Mesenchymal stem cell (in vitro differentiated cells and primary cell): ENCODE measurements at regions not wholly inside any gene's neighbourhood (a gene's known extent, or its start where the extent isn't known, plus 50 kb on each side); places are given as distances from the start of the nearest gene placed in this dataset.

Experiments used
- DNase-seq: peaks from one replicate; pipeline ENCODE4 v3.0.0-alpha.2; 2013
- H2AFZ ChIP-seq: one replicate; pipeline ENCODE4 v1.6.1; 2013; ENCODE audit warnings: low read depth, mild to moderate bottlenecking, control low read depth, inconsistent platforms, low read length, moderate library complexity
- H2AK5ac ChIP-seq: 2 replicates; pipeline ENCODE4 v1.6.1; 2013; ENCODE audit warnings: low read length, moderate library complexity, mild to moderate bottlenecking, inconsistent platforms; ENCODE audit not compliant: severe bottlenecking
- H2BK120ac ChIP-seq: one replicate; pipeline ENCODE4 v1.6.1; 2013; ENCODE audit warnings: low read depth, mild to moderate bottlenecking, inconsistent platforms, low read length, moderate library complexity
- H2BK12ac ChIP-seq, 2 experiments: one replicate each; pipeline ENCODE4 v1.6.1; 2013; ENCODE audit warnings: inconsistent platforms in 2 of 2, low read length in 2 of 2, mild to moderate bottlenecking in 2 of 2, moderate library complexity in 2 of 2, control low read depth in 1 of 2
- H2BK15ac ChIP-seq: one replicate; pipeline ENCODE4 v1.6.1; 2013; ENCODE audit warnings: mild to moderate bottlenecking, low read depth, inconsistent platforms; ENCODE audit not compliant: poor library complexity, severe bottlenecking
- H2BK5ac ChIP-seq: 2 replicates; pipeline ENCODE4 v1.6.1; 2013; ENCODE audit warnings: low read depth, mild to moderate bottlenecking, low read length, control low read depth, inconsistent platforms; ENCODE audit not compliant: poor library complexity, severe bottlenecking
- H3K14ac ChIP-seq, 2 experiments: one replicate each; pipeline ENCODE4 v1.6.1; 2013; ENCODE audit warnings: inconsistent platforms in 2 of 2, low read length in 2 of 2, control low read depth in 1 of 2, mild to moderate bottlenecking in 1 of 2, moderate library complexity in 1 of 2
- H3K18ac ChIP-seq, 2 experiments: one replicate each; pipeline ENCODE4 v1.6.1; 2013; ENCODE audit warnings: inconsistent platforms in 2 of 2, low read length in 2 of 2, control low read depth in 1 of 2, low read depth in 1 of 2, mild to moderate bottlenecking in 1 of 2
- H3K23ac ChIP-seq, 2 experiments: one replicate each; pipeline ENCODE4 v1.6.1; 2013; ENCODE audit warnings: inconsistent platforms in 2 of 2, low read length in 2 of 2, mild to moderate bottlenecking in 2 of 2, moderate library complexity in 2 of 2, control low read depth in 1 of 2
- H3K27ac ChIP-seq: 2 replicates; pipeline ENCODE4 v1.5.1; 2013; ENCODE audit warnings: mild to moderate bottlenecking, moderate library complexity, low read length, control low read depth, inconsistent platforms; ENCODE audit not compliant: poor library complexity, severe bottlenecking
- H3K27me3 ChIP-seq, 2 experiments: 2 replicates each; pipeline versions ENCODE4 v1.6.1 to v1.7.0; 2013; ENCODE audit warnings: low read length in 2 of 2, mild to moderate bottlenecking in 2 of 2, moderate library complexity in 2 of 2, control low read depth in 1 of 2, inconsistent platforms in 1 of 2; ENCODE audit not compliant: control insufficient read depth in 1 of 2, insufficient read depth in 1 of 2
- H3K36me3 ChIP-seq, 2 experiments: 2 replicates each; pipeline versions ENCODE4 v1.6.1 to v1.7.0; 2013; ENCODE audit warnings: low read length in 2 of 2, control low read depth in 1 of 2, inconsistent platforms in 1 of 2, low read depth in 1 of 2, mild to moderate bottlenecking in 1 of 2; ENCODE audit not compliant: insufficient read depth in 2 of 2, control insufficient read depth in 1 of 2
- H3K4ac ChIP-seq, 2 experiments: one replicate each; pipeline ENCODE4 v1.6.1; 2013; ENCODE audit warnings: inconsistent platforms in 2 of 2, low read length in 2 of 2, mild to moderate bottlenecking in 2 of 2, moderate library complexity in 2 of 2, control low read depth in 1 of 2, low read depth in 1 of 2
- H3K4me1 ChIP-seq: 2 replicates; pipeline ENCODE4 v1.6.1; 2013; ENCODE audit warnings: low read depth, low read length, control low read depth; ENCODE audit not compliant: control insufficient read depth, insufficient read depth
- H3K4me2 ChIP-seq: 2 replicates; pipeline ENCODE4 v1.6.1; 2013; ENCODE audit warnings: low read length, mild to moderate bottlenecking, inconsistent platforms; ENCODE audit not compliant: poor library complexity, severe bottlenecking
- H3K4me3 ChIP-seq, 2 experiments: 2 replicates each; pipeline versions ENCODE4 v1.5.1 to v1.7.0; 2013; ENCODE audit warnings: low read length in 2 of 2, mild to moderate bottlenecking in 2 of 2, control low read depth in 1 of 2, low read depth in 1 of 2; ENCODE audit not compliant: insufficient read depth in 1 of 2
- H3K79me1 ChIP-seq: replicated peaks from 2 replicates; pipeline ENCODE4 v1.6.1; 2013; ENCODE audit warnings: mild to moderate bottlenecking, control low read depth, low read length, inconsistent platforms; ENCODE audit not compliant: poor library complexity, severe bottlenecking
- H3K9ac ChIP-seq: 2 replicates; pipeline ENCODE4 v1.7.0; 2013; ENCODE audit warnings: mild to moderate bottlenecking, low read length, moderate library complexity
- H3K9me3 ChIP-seq: 2 replicates; pipeline ENCODE4 v1.7.0; 2013; ENCODE audit warnings: mild to moderate bottlenecking, low read length; ENCODE audit not compliant: control insufficient read depth
- H4K8ac ChIP-seq: one replicate; pipeline ENCODE4 v1.6.1; 2013; ENCODE audit warnings: inconsistent platforms, mild to moderate bottlenecking, low read length, moderate library complexity
- H4K91ac ChIP-seq: one replicate; pipeline ENCODE4 v1.6.1; 2013; ENCODE audit warnings: mild to moderate bottlenecking, low read length, inconsistent platforms
- WGBS: methylation state at CpG from one replicate; pipeline ENCODE4 v1.1.7; 2013; ENCODE audit warnings: mixed read lengths; 5-methylcytosine and 5-hydroxymethylcytosine counted together

- Histone ChIP-seq H3K23ac (no peak overlapping the region), H3K27ac (no peak overlapping the region), H3K4ac (no peak overlapping the region), H3K9me3 (no peaks in the 10 kb centered on the region), H3K4me1 (peaks cover 2% of the 10 kb centered on the region), H2AFZ (no peak overlapping the region), H2BK12ac (no peak overlapping the region), H3K4me2 (no peak overlapping the region), H3K18ac (no peak overlapping the region), H3K9ac (no peak overlapping the region), H3K4me3 (no peak overlapping the region), H3K27me3 (no peaks in the 10 kb centered on the region), H4K8ac (no peak overlapping the region), H2BK5ac (no peak overlapping the region), H3K36me3 (no peaks in the 10 kb centered on the region), H2BK15ac (no peak overlapping the region), H4K91ac (no peak overlapping the region), H2BK120ac (no peak overlapping the region), H3K79me1 (no peaks in the 10 kb centered on the region), H3K14ac (no peak overlapping the region), H2AK5ac (no peak overlapping the region)
- DNase-seq, result peak; percentile 47
- WGBS, result 38% methylated on average over 2 of the region's 3 CpGs
These were observed 148.0 kb upstream of the BMP4 start for GRCh38 chr14:54104601-54105145.

GRCh38 chr14:54105406-54105805, 148.8 kb upstream of the BMP4 start:
- Histone ChIP-seq H3K9ac (no peak overlapping the region), H3K23ac (no peak overlapping the region), H3K9me3 (no peaks in the 10 kb centered on the region), H4K91ac (no peak overlapping the region), H3K4ac (no peak overlapping the region), H2BK5ac (no peak overlapping the region), H2AFZ (no peak overlapping the region), H3K27ac (no peak overlapping the region), H2AK5ac (no peak overlapping the region), H2BK12ac (no peak overlapping the region), H4K8ac (no peak overlapping the region), H3K18ac (no peak overlapping the region), H3K27me3 (no peaks in the 10 kb centered on the region), H3K4me1 (peaks cover 3% of the 10 kb centered on the region), H3K79me1 (no peaks in the 10 kb centered on the region), H3K4me2 (no peak overlapping the region), H3K36me3 (no peaks in the 10 kb centered on the region), H2BK15ac (no peak overlapping the region), H3K4me3 (no peak overlapping the region), H3K14ac (no peak overlapping the region), H2BK120ac (no peak overlapping the region)
- 68% methylated on average over 2 of the region's 2 CpGs for WGBS
- DNase-seq, result no peak

GRCh38 chr14:54105898-54106297, 149.3 kb upstream of the BMP4 start:
- H3K4ac ChIP-seq, result no peak overlapping the region
- no peaks in the 10 kb centered on the region for H3K9me3 ChIP-seq
- H3K79me1 ChIP-seq, result no peaks in the 10 kb centered on the region
- H3K27ac ChIP-seq, result no peak overlapping the region
- no peak overlapping the region for H3K9ac ChIP-seq
- no peak for DNase-seq
- no peak overlapping the region for H4K91ac ChIP-seq
- H2BK120ac ChIP-seq, result no peak overlapping the region
- H3K36me3 ChIP-seq, result no peaks in the 10 kb centered on the region
- H3K4me3 ChIP-seq, result no peak overlapping the region
- no peak overlapping the region for H2BK15ac ChIP-seq
- H3K14ac ChIP-seq, result no peak overlapping the region
- no peak overlapping the region for H3K18ac ChIP-seq
- no peak overlapping the region for H3K23ac ChIP-seq
- no peak overlapping the region for H2BK12ac ChIP-seq
- H3K27me3 ChIP-seq, result no peaks in the 10 kb centered on the region
- no peak overlapping the region for H2BK5ac ChIP-seq
- no peak overlapping the region for H4K8ac ChIP-seq
- no peak overlapping the region for H3K4me2 ChIP-seq
- WGBS, result 100% methylated on average over 2 of the region's 2 CpGs
- no peak overlapping the region for H2AFZ ChIP-seq
- H2AK5ac ChIP-seq, result no peak overlapping the region
- peaks cover 3% of the 10 kb centered on the region for H3K4me1 ChIP-seq

- Histone ChIP-seq H3K9ac (no peak overlapping the region), H3K4me3 (no peak overlapping the region), H3K18ac (peak overlapping the region in 1 of 2 experiments; percentile 28), H2BK5ac (no peak overlapping the region), H4K8ac (no peak overlapping the region), H2AFZ (no peak overlapping the region), H2BK15ac (no peak overlapping the region), H3K4ac (no peak overlapping the region), H3K79me1 (no peaks in the 10 kb centered on the region), H4K91ac (no peak overlapping the region), H3K27ac (peak overlapping the region; percentile 68), H2BK12ac (no peak overlapping the region), H2AK5ac (no peak overlapping the region), H3K4me2 (no peak overlapping the region), H3K36me3 (no peaks in the 10 kb centered on the region), H2BK120ac (peak overlapping the region; percentile 34), H3K4me1 (peaks cover 3% of the 10 kb centered on the region), H3K14ac (peak overlapping the region in 1 of 2 experiments; percentile 74), H3K23ac (no peak overlapping the region), H3K27me3 (no peaks in the 10 kb centered on the region), H3K9me3 (no peaks in the 10 kb centered on the region)
- 63% methylated on average over 6 of the region's 6 CpGs for WGBS
- DNase-seq, result no peak
These were observed 150.2 kb upstream of the BMP4 start for GRCh38 chr14:54106661-54107377.
